C4-2B (cell line): ENCODE measurements at regions not wholly inside any gene's neighbourhood (a gene's known extent, or its start where the extent isn't known, plus 50 kb on each side); places are given as distances from the start of the nearest gene placed in this dataset.

Source experiments
- CTCF ChIP-seq: fragments of 450-650 bp; conservative IDR thresholded peaks from 2 replicates; pipeline ENCODE4 v1.5.1; 2017; ENCODE audit warnings: mild to moderate bottlenecking
- ZFX ChIP-seq: fragments of 450-650 bp; IDR thresholded peaks from 2 replicates; pipeline ENCODE4 v1.6.1; 2017

DNA sequence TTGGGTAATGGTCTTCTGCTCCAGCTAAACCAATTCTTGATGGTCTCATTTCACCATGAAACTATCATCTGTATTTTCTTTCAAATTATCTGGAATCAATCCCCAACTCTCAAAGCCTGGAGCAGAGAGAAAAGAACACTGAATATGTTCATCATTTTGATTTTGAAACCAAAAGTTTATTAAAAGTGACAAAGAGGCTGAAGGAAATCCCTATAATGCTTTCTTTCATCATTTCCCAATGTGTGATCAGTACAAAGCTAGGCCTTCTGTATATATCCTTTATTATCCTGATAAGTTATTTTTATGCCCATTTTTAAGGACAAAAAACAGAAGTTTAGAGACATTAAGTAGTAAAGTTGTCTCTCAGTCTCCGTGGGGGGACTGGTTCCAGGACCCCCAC lies 50.1 kb upstream of the MBNL1 start:
- TF ChIP-seq CTCF = no peak
- TF ChIP-seq ZFX = no peak
